SH-SY5Y (cell line): ENCODE measurements at regions not wholly inside any gene's neighbourhood (a gene's known extent, or its start where the extent isn't known, plus 50 kb on each side); places are given as distances from the start of the nearest gene placed in this dataset.

Experiments
- GATA2 ChIP-seq: IDR thresholded peaks from 2 replicates; pipeline ENCODE4 v1.6.1; 2011; ENCODE audit warnings: mild to moderate bottlenecking, low read depth, low read length
- GATA3 ChIP-seq: IDR thresholded peaks from 2 replicates; pipeline ENCODE4 v1.6.1; 2011; ENCODE audit warnings: low read depth, mild to moderate bottlenecking, low read length, moderate library complexity

GRCh38 chr4:180811556-180811955 is 1431.6 kb upstream of the TENM3 start:
- TF ChIP-seq GATA2: no peak
- TF ChIP-seq GATA3: no peak
